HFFc6 (cell line): ENCODE measurements at regions not wholly inside any gene's neighbourhood (a gene's known extent, or its start where the extent isn't known, plus 50 kb on each side); places are given as distances from the start of the nearest gene placed in this dataset.

ENCODE experiments used
- DNase-seq: peaks from one replicate; pipeline ENCODE4 v3.0.0-alpha.2; 2018
- H3K27ac Mint-ChIP-seq: 2 replicates; pipeline ENCODE4 v1.8.0; 2020; ENCODE audit warnings: mild to moderate bottlenecking, mixed read lengths
- H3K27me3 Mint-ChIP-seq: 2 replicates; pipeline ENCODE4 v1.8.0; 2021; ENCODE audit warnings: mild to moderate bottlenecking, moderate library complexity, mixed read lengths; ENCODE audit not compliant: insufficient read depth
- H3K36me3 Mint-ChIP-seq: 2 replicates; pipeline ENCODE4 v1.8.0; 2021; ENCODE audit warnings: low read depth, mixed read lengths
- H3K4me1 Mint-ChIP-seq: 2 replicates; pipeline ENCODE4 v1.8.0; 2020; ENCODE audit warnings: low read depth, mixed read lengths
- H3K4me3 Mint-ChIP-seq: 2 replicates; pipeline ENCODE4 v1.8.0; 2020; ENCODE audit warnings: mild to moderate bottlenecking, moderate library complexity, mixed read lengths
- H3K9me3 Mint-ChIP-seq: 2 replicates; pipeline ENCODE4 v1.8.0; 2020; ENCODE audit warnings: mild to moderate bottlenecking, mixed read lengths
- CTCF ChIP-seq: fragments of 200-600 bp; sonication (generic); IDR thresholded peaks from 2 replicates; pipeline ENCODE4 v1.5.0; 2021; ENCODE audit warnings: antibody characterized with exemption, mild to moderate bottlenecking

DNA sequence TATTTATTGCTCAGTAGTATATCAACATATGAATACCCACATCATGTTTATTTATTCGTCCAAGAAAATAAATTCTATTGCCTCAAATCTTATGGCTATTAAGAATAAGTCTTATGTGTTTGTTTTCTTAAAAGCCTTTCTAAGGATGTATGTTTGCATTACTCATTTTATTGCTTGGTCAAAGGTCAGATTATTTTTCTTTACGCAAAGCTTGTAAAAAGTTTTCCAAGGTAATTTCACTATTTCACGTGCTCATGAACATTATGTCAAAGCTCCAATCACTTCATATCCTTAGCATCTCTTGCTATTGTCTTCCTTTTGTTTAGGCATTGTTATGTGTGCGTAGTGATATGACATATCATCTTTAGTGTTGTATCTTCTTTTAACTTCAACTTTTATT is 258.5 kb upstream of the FSTL5 start:
- Mint-ChIP-seq H3K27me3 (no peaks in the 10 kb centered on the region), H3K9me3 (peaks cover 45% of the 10 kb centered on the region), H3K4me1 (no peaks in the 10 kb centered on the region), H3K36me3 (no peaks in the 10 kb centered on the region), H3K4me3 (no peak overlapping the region), H3K27ac (no peak overlapping the region)
- DNase-seq, result no peak
- TF ChIP-seq CTCF, result no peak

DNA sequence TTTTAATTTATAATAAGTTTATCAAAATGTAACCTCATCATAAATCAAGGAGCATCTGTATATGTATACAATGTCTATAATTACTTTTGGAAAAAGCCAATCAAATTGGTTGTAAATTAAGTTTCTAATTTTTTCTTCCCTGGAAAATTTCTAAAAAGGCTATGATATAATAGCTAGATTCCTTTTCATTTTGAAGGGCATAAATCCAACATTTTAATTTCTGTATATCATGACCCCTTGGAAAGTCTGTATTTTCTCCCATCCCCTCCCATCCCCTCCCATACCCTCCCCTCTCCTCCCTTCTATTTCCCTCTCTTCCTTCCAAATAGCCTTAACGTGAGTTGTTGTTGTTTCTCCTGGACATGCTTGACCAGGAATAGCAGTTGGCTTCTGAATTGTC is 247.1 kb upstream of the FSTL5 start:
- H3K36me3 Mint-ChIP-seq, result peaks cover 5% of the 10 kb centered on the region; the same call in 1 of the 2 replicates

GRCh38 chr4:162409048-162409447 is 245.2 kb upstream of the FSTL5 start:
- Mint-ChIP-seq H3K4me1 (no peaks in the 10 kb centered on the region), H3K36me3 (peaks cover 5% of the 10 kb centered on the region; the same call in 1 of the 2 replicates), H3K27ac (no peak overlapping the region), H3K4me3 (no peak overlapping the region), H3K9me3 (peaks cover 41% of the 10 kb centered on the region), H3K27me3 (no peaks in the 10 kb centered on the region)
- no peak for TF ChIP-seq CTCF
- no peak for DNase-seq

More for the DNA sequence above, 247.1 kb upstream of the FSTL5 start:
- DNase-seq, result no peak
- Mint-ChIP-seq H3K4me1 (no peaks in the 10 kb centered on the region), H3K4me3 (no peak overlapping the region), H3K27me3 (no peaks in the 10 kb centered on the region), H3K27ac (no peak overlapping the region), H3K9me3 (peaks cover 41% of the 10 kb centered on the region)
- TF ChIP-seq CTCF, result no peak

DNA sequence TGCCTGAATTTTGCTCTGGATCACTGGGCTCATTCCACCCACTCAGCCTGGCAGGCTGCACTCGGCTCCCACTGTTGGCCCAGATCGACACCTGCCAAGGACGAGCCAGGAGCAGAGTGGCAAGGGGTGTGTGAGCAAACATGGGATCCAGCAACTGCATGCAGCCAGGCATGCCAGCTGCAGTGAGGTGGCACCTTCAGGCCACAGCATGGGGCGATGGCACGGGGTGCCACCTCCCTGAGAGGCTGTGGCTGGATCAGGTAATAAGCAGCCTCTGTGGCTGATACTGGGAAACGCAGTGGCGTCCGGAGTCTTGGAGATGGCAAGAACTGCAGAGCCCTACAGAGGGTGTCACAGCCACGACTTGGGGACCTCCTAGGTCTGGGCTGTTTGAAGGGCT is 244.5 kb upstream of the FSTL5 start:
- no peak for TF ChIP-seq CTCF
- no peak for DNase-seq
- Mint-ChIP-seq H3K27ac (no peak overlapping the region), H3K27me3 (no peaks in the 10 kb centered on the region; the same call in 1 of the 2 replicates), H3K4me1 (no peaks in the 10 kb centered on the region), H3K4me3 (no peak overlapping the region), H3K9me3 (peaks cover 40% of the 10 kb centered on the region), H3K36me3 (peaks cover 5% of the 10 kb centered on the region; the same call in 1 of the 2 replicates)

DNA sequence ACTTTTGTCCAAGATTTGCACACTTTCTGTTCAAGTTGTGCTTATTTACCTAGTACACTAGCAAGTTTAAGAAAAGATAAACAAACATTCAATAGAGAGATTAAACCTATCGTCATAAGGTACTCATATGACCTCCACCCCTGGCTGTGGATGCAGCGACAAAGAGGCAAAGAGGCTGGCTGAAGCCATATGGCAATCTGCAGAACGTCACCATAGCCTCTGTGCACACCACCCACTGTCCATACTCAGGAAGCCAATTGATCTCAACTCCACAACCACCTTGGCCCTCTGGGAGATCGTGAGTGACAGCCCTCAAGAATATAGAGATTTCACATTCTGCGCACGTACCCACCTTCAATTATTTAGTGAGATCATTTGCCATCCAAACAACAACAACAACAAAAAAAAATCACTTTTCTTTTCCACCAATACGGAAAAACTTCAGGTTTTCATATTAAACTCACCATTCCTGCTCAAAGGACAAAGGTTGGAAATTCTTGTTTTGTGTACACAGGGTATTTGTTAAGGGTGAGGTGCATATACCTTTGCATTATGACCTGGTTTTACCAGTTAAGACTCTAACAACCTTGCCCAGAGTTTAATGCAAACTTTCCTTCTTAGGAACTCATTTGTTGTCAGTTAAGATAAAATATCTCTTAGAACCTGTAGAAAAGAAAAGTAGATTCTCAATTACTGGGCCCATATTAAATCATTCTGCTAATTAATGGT is 243.0 kb upstream of the FSTL5 start:
- DNase-seq, result no peak
- Mint-ChIP-seq H3K9me3 (peaks cover 28% of the 10 kb centered on the region), H3K4me3 (no peak overlapping the region), H3K36me3 (no peaks in the 10 kb centered on the region), H3K4me1 (no peaks in the 10 kb centered on the region), H3K27me3 (no peaks in the 10 kb centered on the region; the same call in 1 of the 2 replicates), H3K27ac (no peak overlapping the region)
- no peak for TF ChIP-seq CTCF
